ENCODE measurements at regions not wholly inside any gene's neighbourhood (a gene's known extent, or its start where the extent isn't known, plus 50 kb on each side); places are given as distances from the start of the nearest gene placed in this dataset.

DNA sequence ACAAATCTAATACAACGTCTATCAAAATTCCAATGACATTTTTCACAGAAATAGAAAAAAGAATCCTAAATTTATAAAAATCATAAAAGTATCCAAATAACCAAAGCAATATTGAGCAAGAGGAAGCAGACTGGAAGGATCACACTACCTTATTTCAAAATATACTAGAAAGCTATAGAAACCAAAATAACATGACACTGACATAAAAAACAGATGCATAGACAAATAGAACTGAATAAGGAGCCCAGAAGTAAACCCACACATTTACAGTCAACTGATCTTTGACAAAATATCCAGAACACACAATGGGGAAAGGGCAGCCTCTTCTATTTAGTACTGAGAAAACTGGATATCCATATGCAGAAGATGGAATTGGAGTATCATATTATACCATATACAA lies 217.5 kb downstream of the MACC1 start:
- TF ChIP-seq, protein P1, sequence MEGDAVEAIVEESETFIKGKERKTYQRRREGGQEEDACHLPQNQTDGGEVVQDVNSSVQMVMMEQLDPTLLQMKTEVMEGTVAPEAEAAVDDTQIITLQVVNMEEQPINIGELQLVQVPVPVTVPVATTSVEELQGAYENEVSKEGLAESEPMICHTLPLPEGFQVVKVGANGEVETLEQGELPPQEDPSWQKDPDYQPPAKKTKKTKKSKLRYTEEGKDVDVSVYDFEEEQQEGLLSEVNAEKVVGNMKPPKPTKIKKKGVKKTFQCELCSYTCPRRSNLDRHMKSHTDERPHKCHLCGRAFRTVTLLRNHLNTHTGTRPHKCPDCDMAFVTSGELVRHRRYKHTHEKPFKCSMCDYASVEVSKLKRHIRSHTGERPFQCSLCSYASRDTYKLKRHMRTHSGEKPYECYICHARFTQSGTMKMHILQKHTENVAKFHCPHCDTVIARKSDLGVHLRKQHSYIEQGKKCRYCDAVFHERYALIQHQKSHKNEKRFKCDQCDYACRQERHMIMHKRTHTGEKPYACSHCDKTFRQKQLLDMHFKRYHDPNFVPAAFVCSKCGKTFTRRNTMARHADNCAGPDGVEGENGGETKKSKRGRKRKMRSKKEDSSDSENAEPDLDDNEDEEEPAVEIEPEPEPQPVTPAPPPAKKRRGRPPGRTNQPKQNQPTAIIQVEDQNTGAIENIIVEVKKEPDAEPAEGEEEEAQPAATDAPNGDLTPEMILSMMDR (IDR thresholded peaks at IDR 0.05), result no peak
- TF ChIP-seq POLR2A (IDR thresholded peaks at IDR 0.05) (no peak), POLR2AphosphoS5 (IDR thresholded peaks at IDR 0.05) (no peak)

Data from stomach (tissue), 4 donors.